Fibroblast of lung (primary cell): ENCODE measurements at regions not wholly inside any gene's neighbourhood (a gene's known extent, or its start where the extent isn't known, plus 50 kb on each side); places are given as distances from the start of the nearest gene placed in this dataset.

Source experiments
- CTCF ChIP-seq, 2 donors: IDR thresholded peaks in 1 of 2; conservative IDR thresholded peaks in 1 of 2; 1 replicate in 1 of 2; 2 replicates in 1 of 2; pipeline ENCODE4 v1.5.1; 2011 to 2012; ENCODE audit warnings: low read length in 2 of 2, control low read depth in 1 of 2, inconsistent platforms in 1 of 2, low read depth in 1 of 2, mild to moderate bottlenecking in 1 of 2
- EZH2 ChIP-seq: IDR thresholded peaks from 2 replicates; pipeline ENCODE4 v1.5.1; 2012; ENCODE audit warnings: low read length, control low read depth, mild to moderate bottlenecking; ENCODE audit errors: missing control alignments

- TF ChIP-seq CTCF (conservative IDR thresholded peaks at IDR 0.05 in 1 of 2, IDR thresholded peaks at IDR 0.05 in 1 of 2; ENCODE audit: low read depth in 1 of 2, low read length in 2 of 2) (no peak), EZH2 (no peak)
Measured at GRCh38 chr22:44580176-44581095, 82.4 kb upstream of the RTL6 start.
